B cell (primary cell): ENCODE measurements at regions not wholly inside any gene's neighbourhood (a gene's known extent, or its start where the extent isn't known, plus 50 kb on each side); places are given as distances from the start of the nearest gene placed in this dataset.

Source experiments
- ATAC-seq: fragments of 200-7000 bp; cut with Tn5 transposase; one replicate; pipeline ENCODE4 v1.10.0; 2021; ENCODE audit warnings: low read depth, mild to moderate bottlenecking, moderate number of reproducible peaks, moderate library complexity
- CTCF ChIA-PET: fragments of 350-600 bp; sonication (Branson Sonifier 250); formaldehyde crosslinking; loops from one replicate; lab custom pipeline; 2021; ENCODE audit warnings: antibody characterized with exemption, inconsistent platforms; lab: Charles Lee
- POLR2A ChIA-PET: fragments of 350-600 bp; sonication (Branson Sonifier 250); formaldehyde crosslinking; loops from one replicate; lab custom pipeline; 2021; ENCODE audit warnings: antibody characterized with exemption; lab: Charles Lee
- DNase-seq: peaks from one replicate; pipeline ENCODE4 v3.0.0; 2013
- H2AFZ ChIP-seq: 2 replicates; pipeline ENCODE4 v1.6.1; 2012; ENCODE audit warnings: mild to moderate bottlenecking, low read depth, low read length; ENCODE audit not compliant: insufficient read depth, poor library complexity, severe bottlenecking
- H3K27ac ChIP-seq, 2 donors: 1 replicate in 1 of 2; 2 replicates in 1 of 2; pipeline ENCODE4 v1.5.1; 2012 to 2013; ENCODE audit warnings: low read length in 2 of 2, mild to moderate bottlenecking in 2 of 2, moderate library complexity in 1 of 2
- H3K27me3 ChIP-seq, 4 experiments: fragments of 200-600 bp in 1 of 4; sonication (generic) in 1 of 4; replicated peaks in 1 of 4; 1 replicate in 2 of 4; 2 replicates in 2 of 4; pipeline versions ENCODE4 v1.6.1 to v1.7.0; 2013 to 2016; ENCODE audit warnings: low read length in 3 of 4, mild to moderate bottlenecking in 2 of 4, mixed read lengths in 1 of 4, moderate library complexity in 1 of 4; ENCODE audit not compliant: insufficient read depth in 4 of 4, control insufficient read depth in 3 of 4; ENCODE audit errors: control extremely low read depth in 1 of 4
- H3K36me3 ChIP-seq, 2 experiments: replicated peaks in 1 of 2; 1 replicate in 1 of 2; 2 replicates in 1 of 2; pipeline versions ENCODE4 v1.6.1 to v1.7.1; 2013; ENCODE audit warnings: low read length in 1 of 2; ENCODE audit not compliant: insufficient read depth in 2 of 2, control insufficient read depth in 1 of 2; ENCODE audit errors: control extremely low read depth in 1 of 2, extremely low read depth in 1 of 2
- H3K4me1 ChIP-seq, 2 donors: fragments of 200-600 bp in 1 of 2; sonication (generic) in 1 of 2; 1 replicate in 1 of 2; 2 replicates in 1 of 2; pipeline versions ENCODE4 v1.5.1 to v1.6.1; 2013 to 2017; ENCODE audit warnings: low read length in 2 of 2; ENCODE audit not compliant: control insufficient read depth in 2 of 2, insufficient read depth in 2 of 2
- H3K4me2 ChIP-seq: replicated peaks from 2 replicates; pipeline ENCODE3; 2012; ENCODE audit warnings: mild to moderate bottlenecking, low read depth, low read length; ENCODE audit not compliant: poor library complexity, severe bottlenecking
- H3K4me3 ChIP-seq, 5 experiments: fragments of 200-600 bp in 1 of 5; sonication (generic) in 1 of 5; 1 replicate in 3 of 5; 2 replicates in 2 of 5; pipeline versions ENCODE4 v1.5.1 to v1.7.0; 2011 to 2016; ENCODE audit warnings: low read length in 4 of 5, mild to moderate bottlenecking in 4 of 5, low read depth in 2 of 5, control low read depth in 1 of 5, moderate library complexity in 1 of 5; ENCODE audit not compliant: insufficient read depth in 1 of 5; ENCODE audit errors: control extremely low read depth in 1 of 5, extremely low read depth in 1 of 5
- H3K79me2 ChIP-seq: fragments of 200-600 bp; sonication (generic); one replicate; pipeline ENCODE4 v1.6.0; 2016; ENCODE audit warnings: low read length; ENCODE audit not compliant: control insufficient read depth, insufficient read depth
- H3K9ac ChIP-seq: fragments of 200-600 bp; sonication (generic); 2 replicates; pipeline ENCODE4 v1.6.1; 2017; ENCODE audit warnings: mild to moderate bottlenecking, low read length, moderate library complexity
- H3K9me3 ChIP-seq, 3 donors: one replicate each; pipeline versions ENCODE4 v1.6.1 to v1.7.1; 2013; ENCODE audit warnings: low read length in 2 of 3; ENCODE audit not compliant: control insufficient read depth in 2 of 3, insufficient read depth in 1 of 3; ENCODE audit errors: control extremely low read depth in 1 of 3
- H4K20me1 ChIP-seq: 2 replicates; pipeline ENCODE4 v1.6.0; 2012; ENCODE audit warnings: mild to moderate bottlenecking, low read length; ENCODE audit not compliant: insufficient read depth, control insufficient read depth, poor library complexity, severe bottlenecking
- H3K27ac Mint-ChIP-seq: one replicate; pipeline ENCODE4 v1.8.0; 2021; ENCODE audit warnings: mixed read lengths
- H3K27me3 Mint-ChIP-seq: one replicate; pipeline ENCODE4 v1.8.0; 2021; ENCODE audit warnings: mixed read lengths
- H3K4me1 Mint-ChIP-seq: one replicate; pipeline ENCODE4 v1.8.0; 2021; ENCODE audit warnings: mixed read lengths
- H3K4me3 Mint-ChIP-seq: one replicate; pipeline ENCODE4 v1.8.0; 2021; ENCODE audit warnings: mixed read lengths
- H3K9me3 Mint-ChIP-seq: one replicate; pipeline ENCODE4 v1.8.0; 2022; ENCODE audit warnings: mixed read lengths; ENCODE audit not compliant: insufficient read depth
- CTCF ChIP-seq: fragments of 200-600 bp; IDR thresholded peaks from one replicate; pipeline ENCODE4 v1.8.0; 2022; ENCODE audit warnings: antibody characterized with exemption, mild to moderate bottlenecking
- EZH2 ChIP-seq: IDR thresholded peaks from 2 replicates; pipeline ENCODE4 v1.6.1; 2012; ENCODE audit warnings: borderline replicate concordance, low read depth, mild to moderate bottlenecking, moderate library complexity, low read length; ENCODE audit not compliant: insufficient read depth, poor library complexity, severe bottlenecking
- WGBS: methylation state at CpG from one replicate; pipeline ENCODE4 v1.1.5; 2013; ENCODE audit warnings: missing lambda C conversion rate; ENCODE audit not compliant: insufficient coverage; 5-methylcytosine and 5-hydroxymethylcytosine counted together
- intact Hi-C: fragments of 100-400 bp; cut with micrococcal nuclease; formaldehyde crosslinking; loops from one replicate; pipeline ENCODE4 v1.10.0; 2022

- H3K4me3 ChIP-seq, result no peak overlapping the region
- intact Hi-C loops, result no loop called here
- peaks cover 5% of the 10 kb centered on the region for H3K9me3 Mint-ChIP-seq
- H3K27me3 Mint-ChIP-seq, result peaks cover 10% of the 10 kb centered on the region
- no peak overlapping the region for H3K4me3 Mint-ChIP-seq
- no peak overlapping the region for H2AFZ ChIP-seq
- DNase-seq, result no peak
- H3K4me1 Mint-ChIP-seq, result no peaks in the 10 kb centered on the region
- no peak overlapping the region for H3K27ac Mint-ChIP-seq
- H3K9me3 ChIP-seq, result peaks cover 0 to 11% (median 0%) of the 10 kb centered on the region in 3 donors
- no peak overlapping the region for H3K4me2 ChIP-seq
- no peaks in the 10 kb centered on the region for H4K20me1 ChIP-seq
- ChIA-PET CTCF (no interaction called here), POLR2A (no interaction called here)
- peaks cover 0 to 6% (median 0%) of the 10 kb centered on the region in 4 experiments for H3K27me3 ChIP-seq
- no peaks in the 10 kb centered on the region for H3K79me2 ChIP-seq
- no peaks in the 10 kb centered on the region for H3K36me3 ChIP-seq
- WGBS, result no CpG with 5 or more reads among the region's 6 CpGs
- no peak for ATAC-seq
- TF ChIP-seq EZH2 (no peak), CTCF (no peak)
- H3K9ac ChIP-seq, result no peak overlapping the region
- no peaks in the 10 kb centered on the region for H3K4me1 ChIP-seq
- H3K27ac ChIP-seq, result no peak overlapping the region
Measured at GRCh38 chr2:226450141-226450540, 349.5 kb downstream of the IRS1 start.

- Histone ChIP-seq H3K4me3 (no peak overlapping the region), H3K9ac (no peak overlapping the region), H3K27ac (no peak overlapping the region), H3K27me3 (no peaks in the 10 kb centered on the region), H3K4me2 (no peak overlapping the region), H3K79me2 (no peaks in the 10 kb centered on the region), H2AFZ (no peak overlapping the region), H3K9me3 (no peaks in the 10 kb centered on the region), H4K20me1 (no peaks in the 10 kb centered on the region), H3K36me3 (no peaks in the 10 kb centered on the region), H3K4me1 (no peaks in the 10 kb centered on the region)
- CTCF ChIA-PET, result no interaction called here
- intact Hi-C loops, result no loop called here
- ATAC-seq, result no peak
- POLR2A ChIA-PET, result no interaction called here
- H3K27me3 Mint-ChIP-seq, result peaks cover 12% of the 10 kb centered on the region
- TF ChIP-seq CTCF (no peak), EZH2 (no peak)
- peaks cover 5% of the 10 kb centered on the region for H3K9me3 Mint-ChIP-seq
- WGBS, result 78% methylated on average over 3 of the region's 5 CpGs
- H3K4me1 Mint-ChIP-seq, result no peaks in the 10 kb centered on the region
- no peak overlapping the region for H3K27ac Mint-ChIP-seq
- H3K4me3 Mint-ChIP-seq, result no peak overlapping the region
- no peak for DNase-seq
Measured at GRCh38 chr2:226447338-226448300, 352.0 kb downstream of the IRS1 start.
